Lung microvascular endothelial cell (primary cell): ENCODE measurements at regions not wholly inside any gene's neighbourhood (a gene's known extent, or its start where the extent isn't known, plus 50 kb on each side); places are given as distances from the start of the nearest gene placed in this dataset.

Source experiments
- DNase-seq, 2 donors: peaks; one replicate each; pipeline versions ENCODE4 v3.0.0 to v3.0.0-alpha.2; 2010; ENCODE audit warnings: low read depth in 2 of 2

DNA sequence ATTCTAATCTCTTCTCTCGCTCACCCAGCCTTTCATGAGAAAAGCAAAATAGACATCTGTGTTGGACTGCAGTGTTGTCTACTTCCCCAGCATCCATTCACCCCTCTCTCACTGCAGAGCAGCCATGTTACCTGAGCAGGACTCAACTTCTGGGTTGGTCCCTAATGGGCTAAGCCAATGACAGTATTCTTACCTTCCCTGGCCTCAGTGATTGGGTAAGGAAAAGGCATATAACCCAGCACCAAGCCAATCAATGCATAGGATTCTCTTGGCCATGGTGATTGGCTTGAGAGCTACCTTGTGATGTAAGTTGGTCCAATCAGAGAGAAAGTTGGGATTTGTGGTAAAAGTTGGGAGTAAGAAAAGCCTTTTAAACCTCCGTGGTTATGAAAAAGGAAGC, 99.8 kb upstream of the NECTIN1 start:
- no peak for DNase-seq

GRCh38 chr11:119828006-119828405, 99.0 kb upstream of the NECTIN1 start:
- no peak for DNase-seq

DNA sequence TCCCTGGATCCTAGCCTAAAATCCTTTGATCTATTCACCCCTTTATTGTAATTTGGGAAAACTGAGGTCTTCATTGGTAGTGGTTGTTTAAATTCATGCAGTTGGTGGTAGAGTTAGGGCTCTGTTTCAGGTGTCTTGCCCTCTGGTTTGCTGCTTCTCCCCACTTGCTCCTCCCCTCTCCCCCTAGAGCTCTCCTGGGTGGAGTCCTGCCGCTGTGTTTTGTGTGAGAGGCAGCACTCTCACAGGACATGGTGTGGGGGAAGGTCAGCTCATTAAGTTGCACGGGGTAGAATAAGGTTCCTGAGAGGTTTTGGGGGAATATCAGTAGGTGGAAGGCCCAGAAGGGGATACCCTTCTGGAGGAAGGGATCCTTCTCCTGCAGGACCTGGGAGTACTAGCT, 98.1 kb upstream of the NECTIN1 start:
- no peak for DNase-seq

GRCh38 chr11:119823077-119823476, 94.1 kb upstream of the NECTIN1 start:
- DNase-seq, result no peak

GRCh38 chr11:119816660-119817059, 87.7 kb upstream of the NECTIN1 start:
- no peak for DNase-seq

- DNase-seq, result no peak
Observed at GRCh38 chr11:119814766-119815165, 85.8 kb upstream of the NECTIN1 start.

DNA sequence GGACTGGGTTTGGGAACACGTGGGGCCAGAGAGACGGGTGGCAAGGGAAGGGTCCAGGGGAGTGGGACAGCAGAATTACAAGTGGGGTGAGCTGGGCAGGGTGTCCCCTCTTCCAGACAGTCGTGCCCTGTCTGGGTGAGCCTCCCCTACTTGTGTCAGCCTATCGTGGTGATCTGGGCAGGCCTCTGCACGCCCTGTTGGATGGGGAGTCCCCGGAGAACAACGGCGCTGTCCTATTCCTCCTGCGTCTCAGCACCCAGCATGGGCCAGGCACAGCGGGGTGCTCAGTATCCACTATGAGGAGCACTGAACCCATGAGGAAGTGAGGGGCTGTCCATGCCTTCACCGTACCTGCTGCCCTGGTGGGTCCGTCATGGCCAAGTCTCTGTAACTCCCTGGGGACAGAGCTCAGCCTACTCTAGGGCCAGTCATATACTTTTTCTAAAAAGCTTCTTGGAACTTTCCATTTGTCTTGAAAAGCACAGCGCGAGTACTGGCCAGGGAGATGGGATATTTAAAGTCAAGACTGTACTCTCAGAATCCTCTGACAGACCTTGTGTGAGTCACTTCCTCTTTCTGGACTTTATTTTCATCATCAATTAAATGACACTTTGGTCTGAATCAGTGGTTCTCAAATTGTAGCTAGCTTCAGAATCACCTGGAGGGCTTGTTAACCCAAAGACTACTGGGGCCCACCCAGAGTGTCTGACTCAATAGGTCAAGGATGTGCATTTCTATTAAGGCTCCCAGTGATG, 81.7 kb upstream of the NECTIN1 start:
- DNase-seq, result no peak

DNA sequence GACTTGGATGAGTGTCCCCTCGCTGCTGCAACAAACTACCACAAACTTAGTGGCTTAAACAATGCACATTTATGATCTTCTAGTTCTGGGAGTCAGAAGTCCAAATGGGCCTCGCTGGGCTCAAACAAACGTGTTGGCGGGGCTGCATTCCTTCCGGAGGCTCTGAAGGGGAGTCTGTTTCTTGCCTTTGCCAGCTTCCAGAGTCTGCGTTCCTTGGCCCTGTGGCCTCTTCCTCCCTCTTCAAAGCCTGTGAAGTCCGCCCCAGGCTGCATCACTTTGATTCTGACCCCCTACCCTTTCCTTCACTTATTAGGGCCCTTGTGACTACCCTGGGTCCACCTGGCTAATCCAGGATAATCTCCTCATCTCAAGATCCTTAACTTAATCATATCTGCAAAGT, 80.3 kb upstream of the NECTIN1 start:
- no peak for DNase-seq

DNA sequence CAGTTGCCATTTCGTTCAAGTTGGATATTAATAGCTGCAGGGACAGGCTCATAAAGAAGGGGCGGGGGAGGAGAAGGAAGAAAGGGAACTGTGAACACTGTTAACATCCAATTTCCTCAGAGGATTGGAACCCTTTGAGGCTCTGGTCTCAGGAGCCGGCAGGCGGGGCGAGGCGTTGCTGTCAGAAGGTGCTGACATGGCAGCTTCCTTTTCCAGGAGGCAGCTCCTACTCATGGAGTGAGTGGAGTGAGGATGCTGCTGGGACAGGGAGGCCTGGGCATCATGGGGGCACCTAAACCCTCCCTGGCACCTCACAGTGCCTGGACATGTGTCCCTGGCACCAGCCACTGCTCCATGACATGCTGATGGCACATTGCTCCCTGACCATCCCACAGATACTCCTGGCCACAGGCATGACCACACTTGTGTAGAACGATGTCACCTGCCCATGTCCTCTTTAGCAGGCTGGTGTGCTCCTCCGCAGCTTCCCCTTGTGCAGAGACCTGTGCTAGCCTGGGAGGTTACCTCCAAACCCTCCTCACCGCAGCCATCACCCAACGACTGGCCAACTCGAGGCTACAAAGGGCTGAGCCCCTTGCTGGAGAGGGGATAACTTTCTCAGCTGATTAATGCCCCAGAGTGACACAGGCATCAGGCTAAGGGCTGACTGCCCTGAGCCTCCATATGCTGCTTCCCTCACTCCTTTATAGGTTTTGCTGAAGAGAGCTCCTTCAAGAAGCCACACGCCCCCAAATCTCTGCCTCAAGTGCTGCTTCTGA, 79.6 kb upstream of the NECTIN1 start:
- no peak for DNase-seq

DNA sequence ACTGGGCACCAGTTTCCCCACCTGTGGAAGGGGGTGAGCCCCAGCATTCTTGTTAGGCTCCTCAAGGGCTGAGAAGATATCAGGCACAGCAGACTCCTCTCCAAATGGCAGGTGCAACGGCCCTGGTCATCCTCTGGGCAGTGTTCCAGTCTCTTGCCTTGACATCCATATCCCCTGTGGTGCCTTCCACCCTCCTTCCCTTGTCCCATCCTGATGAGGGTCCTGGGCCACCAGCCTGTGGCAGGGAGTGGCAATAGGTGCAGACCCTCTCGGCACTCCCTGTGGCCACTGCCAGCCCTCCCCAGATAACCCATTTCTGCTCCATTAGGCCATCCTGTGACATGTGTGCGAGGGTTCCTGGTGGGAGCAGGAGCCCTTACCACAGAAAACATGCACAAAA, 78.8 kb upstream of the NECTIN1 start:
- DNase-seq, result no peak

DNA sequence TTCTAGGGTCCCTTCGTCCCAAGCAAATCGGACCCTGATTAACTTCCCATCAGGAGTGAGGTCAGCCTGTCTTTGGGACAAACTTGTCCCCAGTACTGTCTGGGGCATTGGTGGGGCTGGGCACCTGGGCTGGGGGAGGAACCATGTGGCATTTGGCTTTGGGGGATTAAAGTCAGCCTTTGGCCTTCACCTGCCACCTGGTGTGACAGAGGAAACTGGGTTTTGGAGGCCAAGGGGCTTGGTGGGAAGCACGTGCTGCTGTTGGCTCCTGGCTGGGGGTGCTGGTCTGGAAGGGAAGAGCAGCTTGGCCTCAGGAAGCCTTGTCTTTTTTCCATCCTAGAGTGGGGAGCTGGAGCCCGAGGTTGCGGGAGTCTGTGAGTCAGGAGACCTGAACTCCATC, 78.4 kb upstream of the NECTIN1 start:
- DNase-seq, result no peak

DNA sequence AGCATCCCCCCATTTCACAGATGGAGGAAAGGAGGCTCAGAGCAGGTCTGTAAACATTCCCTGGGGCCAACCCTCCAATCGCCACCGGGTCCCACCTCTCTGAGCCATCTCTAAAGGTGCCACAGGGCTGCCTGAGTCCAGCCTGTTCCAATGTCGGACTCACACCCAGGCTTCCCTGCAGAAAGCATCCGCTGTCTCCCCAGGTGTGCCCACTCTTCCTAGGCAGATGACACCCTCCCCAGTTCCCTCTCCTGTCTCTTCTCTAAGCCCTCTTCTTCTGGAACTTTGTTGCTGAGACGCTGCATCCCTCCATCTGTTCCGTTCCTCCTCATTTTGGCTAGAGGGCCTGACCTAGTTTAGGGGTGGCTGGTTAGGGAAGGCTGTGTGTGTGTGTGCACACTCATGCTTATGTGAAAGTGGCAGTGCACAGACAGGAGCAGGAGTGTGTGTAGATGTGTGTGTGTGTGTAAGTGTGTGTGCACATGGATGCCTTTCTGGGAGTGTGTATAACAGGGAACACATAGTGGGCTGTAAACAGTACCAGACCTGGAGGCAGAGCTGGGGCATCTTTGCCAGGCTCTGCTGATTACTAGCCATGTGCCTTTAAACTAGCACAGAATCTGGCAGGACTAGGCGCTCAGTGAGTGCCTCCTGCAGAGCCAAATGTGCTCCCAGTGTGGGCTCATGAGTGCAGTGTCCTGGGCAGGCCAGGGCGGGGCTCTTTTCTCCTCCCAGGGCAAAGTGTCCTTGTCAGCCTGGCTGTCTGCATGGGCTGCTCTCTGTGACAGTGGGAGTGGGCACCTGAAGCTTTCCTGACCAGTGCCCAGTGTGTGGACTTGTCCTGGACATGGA, 77.3 kb upstream of the NECTIN1 start:
- DNase-seq, result no peak

DNA sequence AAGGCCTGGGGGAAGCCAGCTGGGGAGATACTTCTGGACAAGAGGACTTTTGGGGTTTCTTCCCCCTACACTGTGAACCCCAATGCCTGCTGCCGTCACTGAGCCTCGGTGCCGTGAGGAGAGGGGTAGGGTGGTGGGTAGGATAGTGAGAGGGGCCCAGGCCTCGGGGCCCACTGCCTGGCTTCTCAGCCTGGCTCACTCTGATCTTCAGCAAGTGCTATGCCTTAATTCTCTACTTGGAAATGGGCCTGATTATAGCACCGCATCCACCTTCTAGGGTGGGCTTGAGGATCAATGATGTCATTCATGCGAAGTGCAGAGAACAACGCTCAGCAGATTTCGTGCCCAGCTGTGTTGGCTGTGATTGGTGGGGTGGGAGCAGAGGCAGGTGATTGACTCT, 76.7 kb upstream of the NECTIN1 start:
- no peak for DNase-seq

DNA sequence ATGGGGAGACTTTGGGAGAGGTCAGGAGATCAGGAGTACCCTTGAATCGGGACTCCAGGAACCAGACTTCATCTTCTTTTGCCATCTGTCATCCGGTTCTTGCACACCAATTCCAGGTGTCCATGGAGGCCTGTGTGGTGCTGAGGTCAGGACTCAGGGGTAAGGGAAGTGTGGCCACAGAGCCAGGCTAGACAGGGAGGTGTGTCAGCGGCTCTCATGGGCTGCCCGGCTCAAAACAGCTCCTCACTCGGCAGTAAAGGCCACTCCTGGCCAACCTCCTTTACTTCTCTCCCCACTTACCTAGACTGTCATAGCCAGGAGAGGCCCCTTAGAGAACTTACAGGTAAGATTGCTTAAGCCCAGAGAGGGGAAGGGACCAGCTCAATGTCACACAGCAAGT, 75.7 kb upstream of the NECTIN1 start:
- DNase-seq, result no peak

DNA sequence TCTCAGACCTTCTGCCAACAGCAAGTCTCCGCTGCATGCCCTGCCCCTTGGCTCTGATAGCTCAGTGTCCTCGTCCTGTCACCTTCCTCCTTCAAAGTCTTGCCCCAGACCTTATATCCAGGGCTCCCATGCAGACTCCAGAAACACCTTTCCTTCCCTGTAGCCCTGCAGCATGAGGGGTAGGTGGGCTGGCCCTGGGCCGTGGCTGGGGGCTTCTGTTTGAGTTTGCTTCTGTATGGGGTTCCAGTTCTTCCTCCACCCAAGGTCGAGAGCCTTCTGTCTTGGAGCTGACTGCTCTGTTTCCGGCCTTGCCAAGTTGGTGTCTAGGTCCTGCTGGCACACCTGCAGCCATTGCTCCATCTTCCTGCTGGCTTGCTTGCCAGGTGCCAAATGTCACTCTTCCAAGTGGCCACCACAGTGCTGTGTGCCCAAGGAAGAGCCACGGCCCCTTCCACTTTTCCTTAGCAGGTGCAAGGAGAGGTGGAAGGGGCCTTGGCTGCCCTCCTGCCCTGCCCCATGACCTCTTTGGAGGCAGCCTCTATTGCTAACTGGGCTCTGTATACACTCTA, 74.8 kb upstream of the NECTIN1 start:
- no peak for DNase-seq

- DNase-seq, result no peak
Observed at GRCh38 chr11:119803139-119803538, 74.1 kb upstream of the NECTIN1 start.

DNA sequence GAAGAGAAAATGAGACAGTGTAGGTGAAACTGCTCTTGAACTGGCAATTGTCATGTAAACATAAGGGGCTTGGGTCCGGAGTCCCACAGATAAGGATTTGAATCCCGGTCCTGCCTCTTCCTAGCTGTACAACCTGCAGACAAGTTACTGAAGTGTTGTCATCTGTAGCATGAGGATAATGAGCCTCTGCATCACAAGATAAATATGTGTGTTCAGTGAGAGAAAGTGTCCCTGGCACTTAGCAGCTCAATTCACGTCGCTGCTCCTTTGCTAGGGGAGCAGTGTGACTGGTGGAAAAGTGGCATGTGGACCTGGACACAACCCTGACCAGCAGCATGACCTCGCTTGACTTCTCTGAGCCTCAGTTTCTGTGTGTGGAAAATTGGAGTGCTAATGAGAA, 73.7 kb upstream of the NECTIN1 start:
- DNase-seq, result no peak

DNA sequence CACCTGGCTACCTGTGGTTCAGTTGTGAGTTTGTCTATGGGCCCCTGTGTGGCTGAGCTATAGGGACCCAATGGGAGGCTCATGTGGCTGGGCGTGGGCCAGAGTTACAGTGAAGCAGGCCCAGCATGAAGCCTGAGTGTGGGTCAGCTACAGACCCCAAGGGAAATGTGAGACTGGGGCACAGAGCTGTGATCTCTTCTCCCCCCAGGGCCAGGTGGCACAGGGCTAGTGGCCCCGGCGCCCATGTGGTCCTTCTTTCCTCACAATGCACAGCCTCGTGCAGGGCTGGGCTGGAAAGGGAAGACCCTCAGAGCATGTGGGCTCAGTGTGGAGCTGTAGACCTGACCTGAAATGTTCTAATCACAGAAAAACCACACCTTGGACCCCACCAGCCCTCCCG, 71.6 kb upstream of the NECTIN1 start:
- no peak for DNase-seq

GRCh38 chr11:119800171-119800570, 71.2 kb upstream of the NECTIN1 start:
- no peak for DNase-seq

DNA sequence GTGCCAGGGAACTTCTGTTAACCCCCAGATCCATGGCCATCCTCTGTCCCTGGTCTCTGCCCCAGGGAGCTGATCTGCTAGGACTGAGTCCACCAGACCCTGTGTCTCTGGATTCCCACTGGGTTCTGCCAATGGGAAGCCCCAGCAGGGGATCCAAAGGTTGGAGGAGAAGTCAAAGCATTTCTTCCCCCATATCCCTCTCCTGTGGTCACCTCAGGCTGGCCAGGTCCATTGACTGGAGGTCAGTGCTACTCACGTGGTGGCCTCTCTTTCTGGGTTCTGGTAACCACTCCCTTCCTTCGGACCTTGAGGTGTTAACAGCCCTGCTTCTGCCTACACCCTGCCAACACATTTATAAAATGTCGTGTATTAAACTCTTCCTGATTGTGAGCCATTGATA, 69.7 kb upstream of the NECTIN1 start:
- DNase-seq, result no peak

- DNase-seq, result no peak
Observed at GRCh38 chr11:119797736-119798135, 68.7 kb upstream of the NECTIN1 start.

- no peak for DNase-seq
Observed at GRCh38 chr11:119797123-119797611, 68.2 kb upstream of the NECTIN1 start.
